GM12878 (cell line): ENCODE measurements at regions not wholly inside any gene's neighbourhood (a gene's known extent, or its start where the extent isn't known, plus 50 kb on each side); places are given as distances from the start of the nearest gene placed in this dataset.

Experiments used
- CEBPB ChIP-seq, 2 experiments: fragments of 150-350 bp in 1 of 2; IDR thresholded peaks; 2 replicates each; pipeline ENCODE4 v1.6.1; 2012 to 2014; ENCODE audit warnings: low read depth in 2 of 2, low read length in 2 of 2, borderline replicate concordance in 1 of 2, inconsistent platforms in 1 of 2
- RFX5 ChIP-seq: IDR thresholded peaks from 2 replicates; pipeline ENCODE4 v1.6.1; 2011; ENCODE audit warnings: low read depth, low read length, improper control_type of control experiment
- TF ChIP-seq, protein P1 (sequence below): IDR thresholded peaks from 2 replicates; pipeline ENCODE4 v1.6.1; 2012; ENCODE audit warnings: low read depth, low read length, improper control_type of control experiment

DNA sequence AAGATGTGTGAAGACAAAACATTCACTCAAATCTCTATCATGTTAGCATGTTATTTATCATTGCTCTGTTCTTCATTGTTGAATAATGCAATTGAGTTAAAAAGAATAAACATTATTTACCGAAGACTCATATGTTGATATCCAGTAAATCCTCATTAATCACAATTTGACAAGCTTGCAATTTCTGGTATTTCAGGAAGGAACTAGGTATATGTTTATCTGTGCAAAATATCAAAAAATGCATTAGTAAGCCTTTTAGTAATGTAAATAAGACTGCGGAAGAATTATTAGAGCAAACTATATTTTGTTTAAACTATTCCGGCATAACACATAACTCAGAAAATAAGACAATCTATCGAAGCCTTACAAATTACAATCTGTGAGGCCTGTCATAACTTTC lies 222.7 kb upstream of the NOVA1 start:
- TF ChIP-seq RFX5, result no peak
- no peak for TF ChIP-seq CEBPB (IDR thresholded peaks at IDR 0.05; ENCODE audit: borderline replicate concordance in 1 of 2, low read depth in 2 of 2, low read length in 2 of 2)
- TF ChIP-seq, protein P1, sequence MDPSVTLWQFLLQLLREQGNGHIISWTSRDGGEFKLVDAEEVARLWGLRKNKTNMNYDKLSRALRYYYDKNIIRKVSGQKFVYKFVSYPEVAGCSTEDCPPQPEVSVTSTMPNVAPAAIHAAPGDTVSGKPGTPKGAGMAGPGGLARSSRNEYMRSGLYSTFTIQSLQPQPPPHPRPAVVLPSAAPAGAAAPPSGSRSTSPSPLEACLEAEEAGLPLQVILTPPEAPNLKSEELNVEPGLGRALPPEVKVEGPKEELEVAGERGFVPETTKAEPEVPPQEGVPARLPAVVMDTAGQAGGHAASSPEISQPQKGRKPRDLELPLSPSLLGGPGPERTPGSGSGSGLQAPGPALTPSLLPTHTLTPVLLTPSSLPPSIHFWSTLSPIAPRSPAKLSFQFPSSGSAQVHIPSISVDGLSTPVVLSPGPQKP, result no peak
